ENCODE measurements at regions not wholly inside any gene's neighbourhood (a gene's known extent, or its start where the extent isn't known, plus 50 kb on each side); places are given as distances from the start of the nearest gene placed in this dataset.

DNA sequence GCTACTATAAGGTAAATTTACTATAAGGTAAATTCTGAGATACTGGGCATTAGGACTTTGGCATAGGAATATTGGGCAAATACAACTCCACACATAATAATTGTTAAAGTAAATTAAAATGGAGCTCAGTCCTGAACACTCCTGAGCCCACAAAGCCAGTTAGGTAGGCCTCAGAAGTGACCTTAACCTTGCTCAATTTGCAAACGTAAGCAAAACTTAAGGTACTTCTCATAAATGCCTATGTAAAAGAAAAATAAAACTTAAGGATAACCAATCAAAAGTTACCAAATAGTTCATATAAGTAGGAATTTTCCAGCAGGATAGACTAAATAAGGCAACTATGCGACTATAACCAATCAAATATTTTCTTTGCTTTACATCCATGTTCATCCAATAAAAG, 197.7 kb downstream of the MC4R start:
- no peak overlapping the region for H3K4me3 ChIP-seq
- DNase-seq (ENCODE audit: low spot score), result no peak

DNA sequence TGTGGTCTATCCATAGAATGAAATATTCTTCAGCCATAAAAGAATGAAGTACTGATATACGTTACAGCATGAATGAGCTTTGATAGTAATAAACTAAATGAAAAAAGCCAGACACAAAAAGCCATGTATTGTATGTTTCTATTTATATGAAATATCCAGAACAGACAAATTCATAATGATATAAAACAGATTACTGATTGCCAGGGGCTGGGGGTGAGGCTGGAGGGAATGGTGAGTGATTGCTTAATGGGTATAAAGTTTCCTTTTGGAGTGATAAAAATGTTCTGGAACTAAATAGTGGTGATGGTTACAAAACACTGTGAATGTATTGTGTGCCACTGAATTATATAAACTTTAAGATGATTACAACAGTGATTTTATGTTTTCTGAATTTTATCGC, 200.5 kb downstream of the MC4R start:
- TF ChIP-seq, protein P1, sequence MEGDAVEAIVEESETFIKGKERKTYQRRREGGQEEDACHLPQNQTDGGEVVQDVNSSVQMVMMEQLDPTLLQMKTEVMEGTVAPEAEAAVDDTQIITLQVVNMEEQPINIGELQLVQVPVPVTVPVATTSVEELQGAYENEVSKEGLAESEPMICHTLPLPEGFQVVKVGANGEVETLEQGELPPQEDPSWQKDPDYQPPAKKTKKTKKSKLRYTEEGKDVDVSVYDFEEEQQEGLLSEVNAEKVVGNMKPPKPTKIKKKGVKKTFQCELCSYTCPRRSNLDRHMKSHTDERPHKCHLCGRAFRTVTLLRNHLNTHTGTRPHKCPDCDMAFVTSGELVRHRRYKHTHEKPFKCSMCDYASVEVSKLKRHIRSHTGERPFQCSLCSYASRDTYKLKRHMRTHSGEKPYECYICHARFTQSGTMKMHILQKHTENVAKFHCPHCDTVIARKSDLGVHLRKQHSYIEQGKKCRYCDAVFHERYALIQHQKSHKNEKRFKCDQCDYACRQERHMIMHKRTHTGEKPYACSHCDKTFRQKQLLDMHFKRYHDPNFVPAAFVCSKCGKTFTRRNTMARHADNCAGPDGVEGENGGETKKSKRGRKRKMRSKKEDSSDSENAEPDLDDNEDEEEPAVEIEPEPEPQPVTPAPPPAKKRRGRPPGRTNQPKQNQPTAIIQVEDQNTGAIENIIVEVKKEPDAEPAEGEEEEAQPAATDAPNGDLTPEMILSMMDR (IDR thresholded peaks at IDR 0.05), result no peak
- H3K4me3 ChIP-seq, result no peak overlapping the region
- no peak for DNase-seq (ENCODE audit: low spot score)
- no peak overlapping the region for H3K27ac ChIP-seq

More for the DNA sequence above, 197.7 kb downstream of the MC4R start:
- TF ChIP-seq, protein P1 (IDR thresholded peaks at IDR 0.05), result no peak
- H3K27ac ChIP-seq, result no peak overlapping the region

DNA sequence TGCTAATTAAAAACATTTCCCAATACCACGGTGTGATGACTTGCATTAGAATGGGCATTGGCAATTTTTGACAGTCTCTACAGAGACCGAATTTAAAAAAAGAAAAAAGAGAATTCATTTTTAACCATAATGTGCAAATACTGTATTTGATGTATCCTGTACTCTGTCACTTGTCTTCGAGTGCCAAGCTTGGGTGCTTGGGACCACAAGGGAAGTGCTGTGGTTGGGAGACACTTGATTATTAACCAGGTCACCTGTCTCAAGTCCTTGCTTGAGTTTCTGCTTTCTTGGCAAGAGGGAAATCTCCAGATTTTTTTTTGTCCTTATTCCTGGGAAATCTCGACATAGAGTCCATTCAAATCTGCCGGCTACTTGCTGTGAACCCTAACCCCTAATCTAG, 209.0 kb downstream of the MC4R start:
- H3K27ac ChIP-seq, result no peak overlapping the region
- TF ChIP-seq, protein P1 (IDR thresholded peaks at IDR 0.05), result no peak
- DNase-seq (ENCODE audit: low spot score), result no peak
- H3K4me3 ChIP-seq, result no peak overlapping the region

DNA sequence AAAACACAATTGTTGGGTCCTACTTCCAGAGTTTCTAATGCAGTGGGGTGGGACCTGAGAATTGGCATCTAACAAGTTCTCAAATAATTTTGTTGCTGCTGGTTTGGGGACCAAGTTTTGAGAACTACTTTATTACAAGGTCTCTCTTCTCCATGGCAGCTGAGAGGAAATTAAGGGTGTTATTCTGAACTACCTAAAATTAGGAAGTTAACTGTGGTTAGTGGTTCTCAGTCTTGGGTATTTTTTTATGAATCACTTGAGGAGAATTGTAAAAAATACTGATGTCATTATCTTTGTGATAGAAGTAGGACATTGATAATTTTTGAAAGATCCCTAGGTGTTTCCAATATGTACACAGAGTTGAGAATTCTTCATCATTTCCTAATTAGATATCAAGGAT, 210.2 kb downstream of the MC4R start:
- Histone ChIP-seq H3K4me3 (no peak overlapping the region), H3K27ac (no peak overlapping the region)
- no peak for DNase-seq (ENCODE audit: low spot score)
- TF ChIP-seq, protein P1 (IDR thresholded peaks at IDR 0.05), result no peak

DNA sequence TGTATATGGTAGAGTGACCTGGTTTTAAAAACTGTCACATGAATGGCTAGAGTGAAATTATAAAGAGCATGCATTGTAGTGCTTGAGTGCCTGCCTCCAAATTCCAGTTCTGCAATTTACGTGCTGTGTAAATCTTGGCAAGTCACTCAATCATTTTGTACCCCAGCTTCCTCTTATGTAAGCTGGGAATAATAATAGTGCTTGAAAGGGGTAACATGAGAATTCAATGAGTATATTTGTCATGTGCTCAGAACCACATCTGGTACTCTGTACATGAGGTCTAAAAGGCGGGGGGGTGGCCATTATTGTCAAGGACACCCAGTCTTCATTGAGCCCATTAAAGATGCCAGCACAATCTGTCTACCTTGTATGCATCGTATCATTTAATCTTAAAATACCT, 214.8 kb downstream of the MC4R start:
- no peak overlapping the region for H3K4me3 ChIP-seq
- DNase-seq (ENCODE audit: low spot score), result no peak
- H3K27ac ChIP-seq, result no peak overlapping the region
- TF ChIP-seq, protein P1 (IDR thresholded peaks at IDR 0.05), result no peak

DNA sequence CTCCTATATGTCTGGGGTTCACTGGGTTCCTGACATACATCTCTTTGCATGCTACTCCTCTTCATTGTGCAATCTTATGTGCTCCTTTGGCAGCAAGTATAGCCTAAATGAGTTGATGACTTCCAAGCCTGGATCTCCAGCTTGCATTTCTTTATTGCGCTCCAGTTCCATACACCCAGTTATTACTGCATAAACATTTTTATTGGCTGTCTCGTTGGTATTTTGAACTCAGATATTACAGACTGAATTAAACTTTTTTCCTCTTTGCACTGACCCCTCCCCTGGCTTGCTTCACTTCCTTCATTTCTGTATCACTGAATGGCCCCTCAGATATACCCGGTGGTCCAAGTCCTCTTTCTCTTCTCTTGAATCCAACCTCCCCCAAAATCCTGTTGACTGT, 219.2 kb downstream of the MC4R start:
- H3K27ac ChIP-seq, result no peak overlapping the region
- TF ChIP-seq, protein P1 (IDR thresholded peaks at IDR 0.05), result no peak
- H3K4me3 ChIP-seq, result no peak overlapping the region
- DNase-seq (ENCODE audit: low spot score), result no peak

DNA sequence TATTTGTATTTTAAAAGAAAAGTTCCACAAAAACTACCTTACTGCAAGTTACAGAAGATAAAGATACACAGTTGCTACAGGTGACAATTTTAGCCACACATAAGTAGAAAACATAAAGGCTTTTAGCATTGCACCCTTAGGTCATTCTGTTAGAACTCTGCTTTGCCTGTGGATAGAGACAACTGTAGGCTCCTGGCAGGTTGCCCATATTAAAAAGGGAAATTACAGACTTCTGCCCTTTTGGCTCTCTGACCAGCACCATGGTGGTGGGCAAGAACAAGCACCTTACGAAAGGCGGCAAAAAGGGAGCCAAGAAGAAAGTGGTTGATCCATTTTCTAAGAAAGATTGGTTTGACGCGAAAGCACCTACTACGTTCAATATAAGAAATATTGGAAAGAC, 223.3 kb downstream of the MC4R start:
- no peak for DNase-seq (ENCODE audit: low spot score)
- TF ChIP-seq, protein P1 (IDR thresholded peaks at IDR 0.05), result no peak
- no peak overlapping the region for H3K27ac ChIP-seq
- no peak overlapping the region for H3K4me3 ChIP-seq

All from coronary artery (tissue), 2 donors.